ENCODE measurements at regions not wholly inside any gene's neighbourhood (a gene's known extent, or its start where the extent isn't known, plus 50 kb on each side); places are given as distances from the start of the nearest gene placed in this dataset.

GRCh38 chr4:183763990-183764754, 105.1 kb downstream of the TRAPPC11 start:
- no peak for DNase-seq

DNA sequence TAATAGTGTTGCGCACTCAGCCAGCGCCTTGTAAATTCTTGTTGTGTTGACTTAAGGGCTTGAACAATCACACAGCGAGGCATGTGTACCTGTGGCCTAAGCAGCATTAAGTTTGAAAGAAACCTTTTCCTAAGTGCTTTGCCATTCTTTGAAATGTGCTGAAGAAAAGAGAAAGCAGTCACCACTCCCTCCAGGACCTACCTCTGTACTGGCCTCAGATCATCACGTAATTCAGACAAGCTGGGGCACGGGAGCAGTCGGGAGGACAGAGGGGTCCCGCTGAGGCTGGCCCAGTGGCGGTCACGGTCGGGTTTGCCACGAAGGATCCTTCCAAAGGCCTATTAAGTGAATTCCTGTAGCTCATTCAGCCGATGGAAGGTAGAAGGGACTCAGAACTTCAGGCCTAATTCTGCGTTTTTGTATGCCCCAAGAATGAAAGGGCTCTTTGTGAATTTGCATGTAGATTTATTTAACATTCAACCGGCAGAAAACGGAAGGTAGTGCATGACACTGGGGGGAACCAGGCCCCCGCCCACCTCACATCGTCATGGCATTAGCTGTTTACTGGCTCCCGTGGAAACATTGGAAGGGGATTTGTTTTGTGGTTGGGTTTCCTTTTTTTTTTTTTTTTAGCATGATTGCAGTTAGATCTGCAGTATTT, 106.3 kb downstream of the TRAPPC11 start:
- no peak for DNase-seq

DNA sequence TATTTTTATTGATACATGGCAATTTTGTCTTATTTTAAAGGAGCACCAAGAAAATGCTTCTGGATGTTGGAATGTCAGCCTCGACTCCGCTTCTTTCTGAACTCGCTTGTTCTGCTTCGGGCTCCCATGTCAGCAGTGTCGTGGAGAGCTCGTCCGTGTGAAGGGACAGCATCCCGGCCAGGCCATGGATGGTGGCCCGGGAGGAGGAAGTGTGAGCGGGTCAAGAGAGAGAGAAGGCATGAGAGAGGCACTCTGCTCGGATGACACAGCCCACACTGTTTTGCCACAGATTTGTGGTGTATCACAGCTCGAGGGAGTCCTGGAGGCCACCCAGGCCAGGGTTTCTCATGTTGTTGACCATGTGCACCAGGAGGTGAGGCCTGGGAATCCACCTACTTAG, 107.0 kb downstream of the TRAPPC11 start:
- DNase-seq, result no peak

GRCh38 chr4:183770906-183771305, 111.8 kb downstream of the TRAPPC11 start:
- no peak for DNase-seq

- DNase-seq, result no peak
Observed at GRCh38 chr4:183772361-183772760, 113.3 kb downstream of the TRAPPC11 start.

GRCh38 chr4:183773790-183774189, 114.7 kb downstream of the TRAPPC11 start:
- DNase-seq, result no peak

DNA sequence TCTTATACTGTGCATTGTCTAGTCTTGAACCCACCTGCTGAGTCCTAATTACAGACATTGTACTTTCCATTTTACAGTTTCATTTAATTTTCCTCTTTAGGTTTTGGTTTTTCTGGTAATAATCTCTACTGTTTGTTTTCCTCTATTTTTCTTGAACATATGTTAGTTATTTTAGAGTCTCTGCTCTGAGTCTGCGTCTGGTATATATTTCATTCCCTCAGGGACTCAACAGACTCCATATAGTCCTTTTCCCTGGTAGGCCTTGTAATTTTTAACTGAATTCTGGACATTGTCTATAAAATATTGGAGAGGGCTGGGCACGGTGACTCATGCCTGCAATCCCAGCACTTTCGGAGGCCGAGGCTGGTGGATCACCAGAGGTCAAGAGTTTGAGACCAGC, 121.8 kb upstream of the STOX2 start:
- no peak for DNase-seq

DNA sequence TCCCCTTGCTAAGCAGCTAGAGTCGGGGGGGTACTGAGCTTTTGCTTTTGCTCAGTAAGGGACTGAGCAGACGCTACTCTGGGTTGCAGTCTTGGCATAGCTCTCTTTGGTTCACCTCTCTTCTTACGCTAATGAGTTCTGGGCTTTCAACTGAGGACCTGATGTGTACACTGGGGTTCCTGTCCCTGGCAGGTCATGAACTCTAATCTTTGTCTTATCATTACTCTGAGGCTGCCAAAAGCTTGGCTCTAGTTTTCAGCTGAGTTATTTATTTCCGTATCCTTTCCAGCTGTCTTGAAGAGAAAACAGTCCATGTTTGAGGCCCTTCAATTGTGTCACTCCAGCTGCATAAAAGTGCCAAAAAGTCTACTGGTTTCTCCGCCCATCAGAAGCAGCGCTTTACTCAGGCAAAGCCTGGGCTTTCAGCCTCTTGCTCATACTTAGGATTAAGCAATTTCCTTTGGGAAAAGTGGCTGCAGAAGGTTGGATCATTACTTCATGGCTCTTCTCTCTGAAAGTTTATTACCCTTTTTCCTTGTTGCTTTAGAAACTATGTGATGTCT, 121.0 kb upstream of the STOX2 start:
- no peak for DNase-seq

- DNase-seq, result no peak
Observed at GRCh38 chr4:183788308-183788905, 116.7 kb upstream of the STOX2 start.

DNA sequence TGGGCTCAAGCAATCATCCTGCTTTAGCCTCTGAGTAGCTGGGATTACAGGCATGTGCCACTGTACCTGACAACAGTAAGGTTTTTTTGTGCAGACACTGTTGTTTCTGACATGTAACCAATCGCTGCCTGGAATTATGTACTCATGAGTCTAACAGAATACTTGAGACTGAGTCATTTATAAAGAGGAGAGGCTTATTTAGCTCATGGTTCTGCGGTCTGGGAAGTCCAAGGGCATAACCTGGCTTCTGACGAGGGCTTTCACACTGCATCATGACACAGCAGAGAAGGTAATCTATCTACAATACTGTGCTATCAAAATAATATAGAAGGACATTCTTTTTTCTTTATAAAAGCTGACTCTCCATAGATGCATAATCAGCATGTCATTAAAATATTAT, 115.5 kb upstream of the STOX2 start:
- no peak for DNase-seq

DNA sequence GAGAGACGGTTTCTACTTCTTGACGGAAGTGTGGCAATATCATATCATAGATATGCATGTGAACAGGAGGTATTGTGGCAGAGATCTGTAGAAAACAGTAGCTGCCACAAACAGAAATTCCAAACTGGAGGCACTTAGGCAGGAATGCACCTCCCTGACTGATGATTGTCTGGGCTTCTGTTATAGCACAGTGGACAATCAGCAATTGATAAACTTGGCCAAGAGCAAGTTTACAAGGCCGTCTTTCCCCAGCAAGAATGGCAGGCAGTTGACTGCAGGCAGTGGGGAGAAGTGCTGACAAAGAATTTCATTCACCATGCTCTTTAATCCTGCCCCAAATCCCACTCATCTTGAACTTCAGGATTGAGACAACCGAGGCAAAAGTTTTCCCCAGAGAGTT, 114.4 kb upstream of the STOX2 start:
- no peak for DNase-seq

GRCh38 chr4:183797011-183797444, 108.1 kb upstream of the STOX2 start:
- no peak for DNase-seq

GRCh38 chr4:183797445-183798300, 107.4 kb upstream of the STOX2 start:
- DNase-seq, result no peak

DNA sequence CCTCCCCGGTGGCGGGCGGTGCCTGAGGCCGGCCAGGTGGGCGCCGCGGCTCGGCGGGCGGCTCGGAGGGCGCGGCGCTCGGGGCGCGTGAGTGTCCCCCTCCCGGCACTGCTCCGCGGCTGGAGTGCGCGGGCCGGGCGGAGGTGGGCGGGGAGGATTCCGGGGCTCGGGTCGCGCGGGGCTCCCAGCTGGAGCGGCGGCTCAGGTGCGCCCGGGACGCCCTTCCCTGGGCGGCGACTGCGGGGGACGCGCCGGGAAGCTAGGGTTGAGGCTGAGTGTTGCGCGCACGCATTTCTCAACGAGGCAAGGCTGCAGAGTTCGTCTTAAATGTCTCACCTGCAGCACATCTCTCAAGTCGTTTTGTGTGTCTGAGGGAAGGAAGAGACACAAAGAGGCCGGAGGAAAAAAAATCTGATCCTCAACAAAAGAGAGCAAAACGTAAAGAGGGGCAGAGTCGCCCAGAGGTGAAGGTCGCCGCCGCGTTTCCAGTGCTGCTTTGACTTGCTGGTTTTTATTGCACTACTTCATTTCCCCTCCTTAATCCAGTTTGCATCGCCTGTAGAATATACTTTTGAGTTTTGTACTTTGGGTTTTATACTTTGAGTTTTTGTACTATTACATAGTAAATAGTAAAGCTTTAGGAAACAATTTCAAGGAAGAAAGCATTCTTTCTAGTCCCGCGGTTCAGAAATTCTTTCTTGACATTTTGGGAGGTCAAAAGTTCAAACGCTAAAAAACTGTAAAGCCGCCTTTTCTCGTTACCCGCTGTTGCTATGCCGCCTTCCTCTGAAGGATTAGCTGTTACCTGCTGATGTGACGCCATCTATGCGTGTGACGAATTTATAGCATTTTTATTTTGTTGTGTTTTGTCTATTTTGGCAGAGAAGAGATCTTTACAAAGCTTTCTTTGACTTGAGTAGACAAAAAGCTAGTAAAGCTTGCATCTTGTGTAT, 106.5 kb upstream of the STOX2 start:
- DNase-seq, result no peak

DNA sequence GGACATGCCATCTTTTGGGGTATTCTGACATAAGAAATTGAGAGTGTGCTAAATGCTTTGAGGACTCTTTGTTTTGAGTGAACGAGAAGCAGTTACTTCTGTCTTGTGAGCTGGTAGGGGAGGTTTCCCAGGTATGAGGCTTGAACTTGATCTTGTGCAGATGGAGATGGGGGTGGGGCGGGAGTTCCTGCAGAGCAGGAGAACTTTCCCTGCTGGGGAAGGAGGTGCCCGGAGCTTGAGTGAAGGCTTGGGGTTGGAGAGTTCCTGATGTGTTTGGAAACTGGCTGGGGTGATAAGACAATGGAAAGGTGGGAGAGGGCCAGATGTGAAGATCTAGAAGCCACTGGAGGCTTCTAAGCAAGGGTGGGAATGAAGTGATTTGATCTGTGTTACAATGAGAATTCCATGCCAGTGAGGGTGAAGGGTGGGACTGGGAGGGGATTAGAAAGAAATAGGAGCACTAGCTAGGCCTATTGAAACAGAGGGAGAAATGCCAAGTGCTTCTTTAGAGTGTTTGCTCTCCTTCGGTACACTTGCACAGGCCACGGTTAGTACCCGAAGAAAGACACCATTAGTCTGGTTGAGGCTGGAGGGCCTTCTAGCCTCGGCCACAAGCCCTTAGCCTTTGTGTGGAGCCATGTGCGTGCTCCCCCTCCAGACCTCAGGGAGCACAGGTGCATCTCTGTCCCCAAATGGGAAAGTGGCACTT, 103.5 kb upstream of the STOX2 start:
- DNase-seq, result no peak

- no peak for DNase-seq
Observed at GRCh38 chr4:183806341-183806740, 98.8 kb upstream of the STOX2 start.

- DNase-seq, result no peak
Observed at GRCh38 chr4:183807420-183808096, 97.5 kb upstream of the STOX2 start.

- no peak for DNase-seq
Observed at GRCh38 chr4:183808097-183808456, 97.0 kb upstream of the STOX2 start.

DNA sequence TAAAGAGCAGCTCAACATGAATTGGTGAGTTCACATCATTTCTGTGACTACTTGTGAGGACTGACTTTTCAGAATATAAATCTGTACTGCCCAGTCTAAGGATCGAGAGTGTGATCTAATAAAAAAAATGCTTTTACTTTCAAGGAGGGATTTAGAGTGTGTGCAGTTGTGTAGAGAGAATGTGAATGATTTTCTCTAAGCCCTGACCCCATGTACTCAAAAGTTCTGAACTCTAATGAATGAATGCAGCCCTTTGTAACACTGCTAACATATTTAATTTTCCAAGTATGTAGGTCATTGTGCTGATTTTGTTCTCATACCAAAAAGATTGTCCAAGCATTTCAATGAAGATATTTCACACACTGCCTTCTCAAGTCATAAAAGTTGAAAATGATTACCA, 92.5 kb upstream of the STOX2 start:
- DNase-seq, result no peak

DNA sequence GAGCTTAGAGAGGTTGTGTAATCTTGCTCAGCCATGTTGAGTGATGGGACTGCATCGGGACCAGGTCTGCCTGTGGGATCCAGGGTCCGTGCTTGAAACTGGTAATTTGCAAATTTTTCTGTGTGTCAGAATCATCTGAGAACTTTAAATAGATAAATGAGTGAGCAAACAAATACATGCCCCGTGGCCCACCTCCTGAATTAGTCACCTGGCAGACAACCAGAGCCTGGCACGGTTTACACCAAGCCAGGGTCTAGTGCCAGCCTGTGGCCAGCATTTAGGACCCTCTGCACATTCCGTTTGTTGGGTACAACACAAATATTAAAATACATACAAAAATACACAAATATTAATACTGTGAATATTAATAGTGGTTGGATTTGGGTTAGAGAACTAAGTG, 90.6 kb upstream of the STOX2 start:
- no peak for DNase-seq

- no peak for DNase-seq
Observed at GRCh38 chr4:183816077-183816476, 89.0 kb upstream of the STOX2 start.
